GM12892 (cell line): ENCODE measurements at regions not wholly inside any gene's neighbourhood (a gene's known extent, or its start where the extent isn't known, plus 50 kb on each side); places are given as distances from the start of the nearest gene placed in this dataset.
"Not testable (repeated sequence)": the region's sequence is repeated elsewhere in the genome, so short reads cannot be mapped to it uniquely, and the experiment has no call there.

ENCODE experiments used
- POLR2A ChIP-seq: IDR thresholded peaks from 2 replicates; pipeline ENCODE4 v1.6.1; 2011; ENCODE audit warnings: low read depth, low read length, control low read depth
- POLR2AphosphoS5 ChIP-seq: IDR thresholded peaks from 2 replicates; pipeline ENCODE4 v1.6.1; 2011; ENCODE audit warnings: low read depth, low read length, control low read depth
- TAF1 ChIP-seq: IDR thresholded peaks from 2 replicates; pipeline ENCODE4 v1.6.1; 2011; ENCODE audit warnings: low read depth, mild to moderate bottlenecking, control low read depth, low read length, borderline replicate concordance

- TF ChIP-seq POLR2A, TAF1, POLR2AphosphoS5: not testable (repeated sequence)
Observed at GRCh38 chr7:149665618-149666017, 107.8 kb downstream of the ZNF467 start.
